Stimulated activated naive CD8-positive, alpha-beta T cell treated with anti-CD3 and anti-CD28 coated beads, Interleukin-15, amount 100 ng/mL, for 72 hours (primary cell): ENCODE measurements at regions not wholly inside any gene's neighbourhood (a gene's known extent, or its start where the extent isn't known, plus 50 kb on each side); places are given as distances from the start of the nearest gene placed in this dataset.
"Not testable (repeated sequence)": the region's sequence is repeated elsewhere in the genome, so short reads cannot be mapped to it uniquely, and the experiment has no call there.

Source experiments
- ATAC-seq: fragments of 150-1000 bp; cut with Tn5 transposase; 2 replicates; pipeline ENCODE4 v1.10.0; 2021; ENCODE audit warnings: mild to moderate bottlenecking, moderate library complexity
- DNase-seq, 2 donors: peaks; one replicate each; pipeline ENCODE4 v3.0.0; 2021 to 2022
- H3K27ac Mint-ChIP-seq, 2 donors: one replicate each; pipeline ENCODE4 v1.8.0; 2022; ENCODE audit warnings: mild to moderate bottlenecking in 2 of 2, mixed read lengths in 2 of 2, moderate library complexity in 2 of 2
- H3K27me3 Mint-ChIP-seq: one replicate; pipeline ENCODE4 v1.8.0; 2022; ENCODE audit warnings: mixed read lengths
- H3K4me1 Mint-ChIP-seq: one replicate; pipeline ENCODE4 v1.8.0; 2022; ENCODE audit warnings: mild to moderate bottlenecking, mixed read lengths
- H3K4me3 Mint-ChIP-seq, 2 donors: one replicate each; pipeline ENCODE4 v1.8.0; 2022; ENCODE audit warnings: mild to moderate bottlenecking in 2 of 2, mixed read lengths in 2 of 2, moderate library complexity in 1 of 2
- H3K9me3 Mint-ChIP-seq, 2 donors: one replicate each; pipeline ENCODE4 v1.8.0; 2022; ENCODE audit warnings: mixed read lengths in 2 of 2

GRCh38 chr22:22821340-22821739 is 66.3 kb upstream of the IGLL5 start:
- DNase-seq, result no peak
- Mint-ChIP-seq H3K27ac (no peak overlapping the region), H3K4me3 (no peak overlapping the region), H3K4me1 (peaks cover 77% of the 10 kb centered on the region), H3K9me3 (no peaks in the 10 kb centered on the region), H3K27me3 (no peaks in the 10 kb centered on the region)
- ATAC-seq, result no peak

GRCh38 chr22:22822106-22822505 is 65.5 kb upstream of the IGLL5 start:
- H3K4me1 Mint-ChIP-seq, result peaks cover 69% of the 10 kb centered on the region
- peak overlapping the region in 1 of 2 donors; percentile 77 for H3K27ac Mint-ChIP-seq
- no peaks in the 10 kb centered on the region for H3K27me3 Mint-ChIP-seq
- DNase-seq, result no peak
- peak overlapping the region in 1 of 2 donors; percentile 49 for H3K4me3 Mint-ChIP-seq
- no peak for ATAC-seq
- H3K9me3 Mint-ChIP-seq, result no peaks in the 10 kb centered on the region

- peak overlapping the region in 1 of 2 donors; percentile 49 for H3K4me3 Mint-ChIP-seq
Measured at GRCh38 chr22:22822553-22822952, 65.1 kb upstream of the IGLL5 start.

DNA sequence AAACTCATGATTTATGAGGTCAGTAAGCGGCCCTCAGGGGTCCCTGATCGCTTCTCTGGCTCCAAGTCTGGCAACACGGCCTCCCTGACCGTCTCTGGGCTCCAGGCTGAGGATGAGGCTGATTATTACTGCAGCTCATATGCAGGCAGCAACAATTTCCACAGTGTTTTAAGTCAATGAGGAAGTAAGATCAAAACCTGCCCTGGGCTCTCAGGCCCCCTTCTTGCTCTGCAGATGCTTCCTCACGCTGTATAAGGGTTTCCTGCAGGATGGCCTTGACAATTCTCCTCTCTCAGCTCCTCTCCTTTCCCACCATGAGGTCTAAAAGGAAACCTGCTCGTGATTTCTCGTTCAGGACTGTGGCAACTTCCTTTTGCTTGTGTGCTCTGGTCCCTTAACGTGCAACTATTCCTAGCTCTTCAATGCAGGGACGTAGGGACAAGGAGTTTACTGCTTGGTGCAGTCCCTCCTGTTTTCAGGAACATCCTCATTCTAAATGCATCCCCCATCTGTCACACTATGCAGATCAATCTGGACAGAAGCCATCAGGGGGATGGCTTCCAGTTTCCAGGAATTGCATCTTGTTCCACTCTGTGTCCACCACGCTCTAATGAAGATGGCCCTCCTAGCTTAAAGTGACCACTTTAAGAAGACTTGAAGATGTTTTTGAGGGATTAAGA is 64.3 kb upstream of the IGLL5 start:
- ATAC-seq, result no peak
- H3K4me3 Mint-ChIP-seq, result peak overlapping the region in 1 of 2 donors; percentile 27

More at GRCh38 chr22:22822553-22822952, 65.1 kb upstream of the IGLL5 start:
- H3K9me3 Mint-ChIP-seq, H3K27me3 Mint-ChIP-seq, DNase-seq, ATAC-seq: not testable (repeated sequence)
- peak overlapping the region in 1 of 2 donors; percentile 77 for H3K27ac Mint-ChIP-seq
- peaks cover 65% of the 10 kb centered on the region for H3K4me1 Mint-ChIP-seq

DNA sequence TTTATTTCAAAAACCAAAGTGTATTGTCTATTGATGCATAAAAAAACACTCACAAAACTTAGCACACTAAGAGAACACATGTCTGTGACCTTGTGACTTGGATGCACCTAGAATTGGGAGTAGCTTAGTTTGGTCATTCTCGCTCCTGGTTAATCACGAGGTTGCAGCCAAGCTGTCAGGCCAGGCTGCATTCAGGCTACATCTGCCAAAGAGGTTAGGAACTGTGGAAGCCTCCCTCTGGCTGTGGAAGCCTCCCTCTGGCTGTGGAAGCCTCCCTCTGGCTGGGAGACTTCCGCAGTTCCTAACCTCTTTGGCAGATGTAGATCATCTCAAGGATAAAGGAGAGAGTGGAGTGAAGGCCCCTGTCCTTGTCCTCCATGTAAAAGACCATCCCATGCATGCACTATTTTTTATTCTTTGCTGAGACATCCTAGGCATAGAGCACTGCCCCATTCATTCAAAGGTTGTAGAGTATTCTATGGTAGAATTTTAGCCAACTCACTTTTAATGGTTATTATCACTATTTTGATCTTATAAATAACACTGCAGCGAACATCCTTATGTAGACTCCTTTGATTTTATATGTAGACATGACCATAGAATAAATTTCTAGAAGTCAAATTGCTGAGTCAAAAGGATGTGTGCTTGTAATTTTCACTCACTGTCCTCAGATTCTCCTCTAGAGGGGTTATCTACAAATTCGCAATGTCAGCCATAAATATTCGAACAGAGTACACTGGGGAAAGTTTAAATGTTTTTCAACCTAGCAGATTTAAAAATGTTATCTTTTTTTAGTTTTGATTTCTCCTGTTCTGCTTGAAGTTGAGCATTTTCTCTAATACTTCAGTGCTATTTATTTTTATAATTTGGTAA is 63.0 kb upstream of the IGLL5 start:
- H3K27ac Mint-ChIP-seq, result no peak overlapping the region
- no peaks in the 10 kb centered on the region for H3K9me3 Mint-ChIP-seq
- H3K4me3 Mint-ChIP-seq, result no peak overlapping the region
- peaks cover 44% of the 10 kb centered on the region for H3K4me1 Mint-ChIP-seq
- DNase-seq, result no peak
- no peaks in the 10 kb centered on the region for H3K27me3 Mint-ChIP-seq
- no peak for ATAC-seq

More for the DNA sequence above, 64.3 kb upstream of the IGLL5 start:
- H3K4me1 Mint-ChIP-seq, result peaks cover 57% of the 10 kb centered on the region
- no peak for DNase-seq
- peak overlapping the region; percentile 49 to 77 for H3K27ac Mint-ChIP-seq
- H3K27me3 Mint-ChIP-seq, result no peaks in the 10 kb centered on the region
- H3K9me3 Mint-ChIP-seq, result no peaks in the 10 kb centered on the region

DNA sequence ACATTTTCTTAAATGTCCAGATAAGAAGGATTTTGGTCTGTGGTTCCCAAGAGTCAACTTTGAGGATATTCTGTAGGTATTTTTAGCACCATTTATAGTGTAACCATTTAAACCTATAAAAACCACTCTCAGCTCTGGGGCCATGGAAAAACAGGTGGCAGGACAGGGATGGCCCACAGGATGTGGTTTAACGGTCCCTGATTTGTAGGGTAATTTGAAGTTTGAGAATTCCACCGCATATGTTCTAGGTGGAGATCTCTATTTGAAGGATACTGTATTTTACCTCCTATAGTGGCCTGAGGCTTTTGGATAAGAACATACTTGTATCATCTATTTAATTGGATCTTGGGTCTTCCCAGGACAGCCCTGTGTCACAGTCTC is 62.4 kb upstream of the IGLL5 start:
- DNase-seq (no peak), ATAC-seq (no peak)
- H3K27me3 Mint-ChIP-seq, result no peaks in the 10 kb centered on the region
- peaks cover 38% of the 10 kb centered on the region for H3K4me1 Mint-ChIP-seq
- H3K9me3 Mint-ChIP-seq, result peaks cover 0 to under 1% of the 10 kb centered on the region in 2 donors
- no peak overlapping the region for H3K27ac Mint-ChIP-seq
- H3K4me3 Mint-ChIP-seq, result no peak overlapping the region

GRCh38 chr22:22827187-22827939 is 60.3 kb upstream of the IGLL5 start:
- Mint-ChIP-seq H3K27me3 (no peaks in the 10 kb centered on the region), H3K4me1 (peaks cover 16% of the 10 kb centered on the region), H3K4me3 (no peak overlapping the region), H3K9me3 (peaks cover 10 to 12% of the 10 kb centered on the region in 2 donors), H3K27ac (no peak overlapping the region)
- no peak for ATAC-seq
- DNase-seq, result no peak

DNA sequence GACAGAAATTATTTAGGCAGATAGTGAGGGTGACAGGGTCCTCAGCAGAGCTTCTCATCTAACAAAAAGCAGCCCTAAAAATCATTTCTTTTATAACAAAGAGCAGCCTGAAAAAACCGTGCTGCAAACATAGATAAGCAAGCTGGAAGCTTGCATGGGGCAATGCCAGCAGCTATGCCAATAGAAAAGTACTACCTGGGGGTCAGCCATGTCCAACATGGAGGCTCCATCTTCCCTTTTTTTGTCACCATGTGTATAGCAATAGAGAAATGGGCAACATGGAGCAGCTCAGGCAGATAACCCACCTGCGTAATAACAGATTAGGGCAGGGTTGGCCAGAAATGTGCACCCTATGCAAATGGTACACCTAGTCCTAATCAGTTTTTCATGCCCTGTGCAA is 57.4 kb upstream of the IGLL5 start:
- peaks cover 10 to 12% of the 10 kb centered on the region in 2 donors for H3K9me3 Mint-ChIP-seq
- no peaks in the 10 kb centered on the region for H3K4me1 Mint-ChIP-seq
- DNase-seq (no peak), ATAC-seq (no peak)
- no peaks in the 10 kb centered on the region for H3K27me3 Mint-ChIP-seq
- no peak overlapping the region for H3K4me3 Mint-ChIP-seq
- H3K27ac Mint-ChIP-seq, result no peak overlapping the region

GRCh38 chr22:22830957-22831688 is 56.5 kb upstream of the IGLL5 start:
- Mint-ChIP-seq H3K4me1 (peaks cover under 1% of the 10 kb centered on the region), H3K9me3 (peaks cover 10 to 12% of the 10 kb centered on the region in 2 donors), H3K27ac (no peak overlapping the region), H3K27me3 (no peaks in the 10 kb centered on the region), H3K4me3 (no peak overlapping the region)
- ATAC-seq (no peak), DNase-seq (no peak)

DNA sequence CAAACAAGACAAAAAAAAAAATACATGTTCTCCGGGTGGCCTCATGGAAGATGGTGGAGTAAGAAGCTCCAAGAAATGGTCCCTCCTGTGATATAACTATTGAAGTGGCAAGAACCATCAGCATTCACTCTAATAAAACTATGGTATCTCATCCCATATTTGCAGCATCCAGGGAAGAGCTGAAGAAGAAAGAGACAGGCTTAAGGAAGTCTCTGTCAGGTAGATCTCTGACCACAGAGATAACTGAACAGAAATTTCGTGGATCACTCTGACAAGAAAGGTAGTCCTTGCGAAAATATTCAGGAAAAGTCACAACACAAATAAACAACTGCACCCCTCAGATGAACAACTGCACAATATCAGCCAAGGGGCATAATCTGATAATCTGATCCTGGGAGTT is 54.6 kb upstream of the IGLL5 start:
- Mint-ChIP-seq H3K4me3 (no peak overlapping the region), H3K27me3 (no peaks in the 10 kb centered on the region), H3K27ac (no peak overlapping the region), H3K4me1 (peaks cover 13% of the 10 kb centered on the region), H3K9me3 (peaks cover 10 to 12% of the 10 kb centered on the region in 2 donors)
- DNase-seq (no peak), ATAC-seq (no peak)

DNA sequence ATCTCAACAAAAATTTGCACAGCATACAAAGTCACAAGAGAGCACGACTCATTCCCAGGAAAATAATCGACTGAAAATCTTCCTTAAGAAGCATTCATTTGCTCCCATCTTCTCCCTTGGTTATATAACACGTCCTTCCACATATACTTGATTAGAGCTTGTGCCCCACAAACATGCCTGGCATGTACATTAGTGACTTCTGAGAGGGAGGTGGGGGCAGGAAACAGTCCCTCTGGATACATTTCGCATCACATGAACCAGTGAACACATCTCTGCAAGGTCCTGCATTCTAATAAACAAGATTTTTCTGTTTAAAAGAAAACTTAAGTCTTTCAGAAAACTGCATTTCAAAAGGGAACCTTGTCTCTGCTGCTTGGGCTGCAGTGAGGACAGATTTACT is 54.1 kb upstream of the IGLL5 start:
- Mint-ChIP-seq H3K27ac (no peak overlapping the region), H3K4me1 (peaks cover 17% of the 10 kb centered on the region), H3K9me3 (peaks cover 10 to 12% of the 10 kb centered on the region in 2 donors), H3K4me3 (no peak overlapping the region), H3K27me3 (no peaks in the 10 kb centered on the region)
- ATAC-seq, result no peak
- no peak for DNase-seq

DNA sequence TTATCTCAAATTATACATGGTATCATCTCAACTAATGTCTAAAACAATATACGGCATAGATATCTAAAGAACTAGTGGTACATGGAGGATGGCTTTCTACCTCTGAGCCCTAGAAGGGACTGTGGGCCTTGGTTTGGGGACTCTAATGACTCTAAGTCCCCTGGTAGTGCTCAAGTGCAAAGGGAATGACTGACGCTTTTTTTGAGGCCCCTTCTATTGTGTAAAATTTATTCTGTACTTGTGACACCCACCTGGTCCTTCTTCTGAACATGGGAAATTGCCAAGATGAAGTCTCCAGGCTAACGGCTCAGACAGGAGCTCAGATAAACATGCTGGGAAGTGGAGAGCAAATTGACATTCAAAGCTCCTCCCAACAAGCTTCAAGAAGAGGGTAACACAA is 53.4 kb upstream of the IGLL5 start:
- Mint-ChIP-seq H3K27ac (no peak overlapping the region), H3K27me3 (no peaks in the 10 kb centered on the region), H3K4me1 (peaks cover 23% of the 10 kb centered on the region), H3K9me3 (peaks cover 10 to 12% of the 10 kb centered on the region in 2 donors), H3K4me3 (no peak overlapping the region)
- no peak for ATAC-seq
- no peak for DNase-seq

- no peak for DNase-seq
- ATAC-seq, result no peak
- no peaks in the 10 kb centered on the region for H3K27me3 Mint-ChIP-seq
- peaks cover 23% of the 10 kb centered on the region for H3K4me1 Mint-ChIP-seq
- no peak overlapping the region for H3K27ac Mint-ChIP-seq
- peaks cover 10 to 12% of the 10 kb centered on the region in 2 donors for H3K9me3 Mint-ChIP-seq
- no peak overlapping the region for H3K4me3 Mint-ChIP-seq
Measured at GRCh38 chr22:22834783-22835182, 52.8 kb upstream of the IGLL5 start.

DNA sequence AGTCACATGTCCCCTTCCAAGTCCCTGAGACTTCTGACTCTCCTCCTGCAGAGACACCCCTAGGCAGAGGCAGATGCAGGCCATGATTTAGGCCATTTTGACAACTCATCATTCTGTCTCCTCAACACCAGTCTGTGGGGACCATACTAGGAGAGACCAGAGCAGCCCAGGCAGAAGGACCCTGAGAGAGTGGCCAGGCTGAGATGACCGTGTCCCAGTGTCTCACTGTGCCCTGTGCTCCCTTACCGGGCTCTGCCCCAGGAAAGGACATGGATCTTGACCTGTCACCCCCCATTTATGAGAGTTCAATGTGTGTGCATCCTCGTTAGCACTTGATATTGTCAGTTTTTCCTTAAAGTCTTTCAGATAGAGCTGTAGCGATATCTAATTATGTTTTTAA is 52.4 kb upstream of the IGLL5 start:
- H3K9me3 Mint-ChIP-seq, result peaks cover 10 to 11% of the 10 kb centered on the region in 2 donors
- no peaks in the 10 kb centered on the region for H3K27me3 Mint-ChIP-seq
- H3K4me1 Mint-ChIP-seq, result peaks cover 23% of the 10 kb centered on the region
- H3K27ac Mint-ChIP-seq, result no peak overlapping the region
- ATAC-seq, result no peak
- DNase-seq, result no peak
- no peak overlapping the region for H3K4me3 Mint-ChIP-seq

- ATAC-seq (no peak), DNase-seq (no peak)
- Mint-ChIP-seq H3K27me3 (no peaks in the 10 kb centered on the region), H3K9me3 (peaks cover 5% of the 10 kb centered on the region in 2 donors), H3K4me3 (no peak overlapping the region), H3K4me1 (peaks cover 23% of the 10 kb centered on the region), H3K27ac (no peak overlapping the region)
Measured at GRCh38 chr22:22835771-22836291, 51.8 kb upstream of the IGLL5 start.
